C4-2B (cell line): ENCODE measurements at regions not wholly inside any gene's neighbourhood (a gene's known extent, or its start where the extent isn't known, plus 50 kb on each side); places are given as distances from the start of the nearest gene placed in this dataset.

Experiments
- ZFX ChIP-seq: fragments of 450-650 bp; IDR thresholded peaks from 2 replicates; pipeline ENCODE4 v1.6.1; 2017
- TF ChIP-seq, protein P1 (sequence below): fragments of 450-650 bp; conservative IDR thresholded peaks from 2 replicates; pipeline ENCODE4 v1.5.1; 2017; ENCODE audit warnings: mild to moderate bottlenecking

DNA sequence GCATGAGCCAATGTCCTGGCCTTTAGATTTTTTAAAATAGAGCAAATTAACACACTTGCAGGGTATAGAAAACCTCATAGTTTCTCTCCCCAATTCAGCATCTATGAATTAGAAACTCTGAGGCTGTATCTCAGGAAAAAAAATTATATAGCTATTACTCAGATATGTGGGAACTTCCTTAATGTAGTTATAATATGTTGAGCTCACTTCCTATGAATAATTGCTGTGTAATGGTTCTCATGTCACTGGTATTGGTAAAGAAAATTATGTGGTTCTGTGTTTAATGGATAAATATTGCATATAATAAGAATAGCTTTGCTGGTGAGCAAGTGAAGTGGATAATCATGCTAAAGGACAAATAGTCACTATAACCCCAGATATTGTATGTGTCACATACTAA lies 2019.8 kb downstream of the NCAM2 start:
- TF ChIP-seq, protein P1, sequence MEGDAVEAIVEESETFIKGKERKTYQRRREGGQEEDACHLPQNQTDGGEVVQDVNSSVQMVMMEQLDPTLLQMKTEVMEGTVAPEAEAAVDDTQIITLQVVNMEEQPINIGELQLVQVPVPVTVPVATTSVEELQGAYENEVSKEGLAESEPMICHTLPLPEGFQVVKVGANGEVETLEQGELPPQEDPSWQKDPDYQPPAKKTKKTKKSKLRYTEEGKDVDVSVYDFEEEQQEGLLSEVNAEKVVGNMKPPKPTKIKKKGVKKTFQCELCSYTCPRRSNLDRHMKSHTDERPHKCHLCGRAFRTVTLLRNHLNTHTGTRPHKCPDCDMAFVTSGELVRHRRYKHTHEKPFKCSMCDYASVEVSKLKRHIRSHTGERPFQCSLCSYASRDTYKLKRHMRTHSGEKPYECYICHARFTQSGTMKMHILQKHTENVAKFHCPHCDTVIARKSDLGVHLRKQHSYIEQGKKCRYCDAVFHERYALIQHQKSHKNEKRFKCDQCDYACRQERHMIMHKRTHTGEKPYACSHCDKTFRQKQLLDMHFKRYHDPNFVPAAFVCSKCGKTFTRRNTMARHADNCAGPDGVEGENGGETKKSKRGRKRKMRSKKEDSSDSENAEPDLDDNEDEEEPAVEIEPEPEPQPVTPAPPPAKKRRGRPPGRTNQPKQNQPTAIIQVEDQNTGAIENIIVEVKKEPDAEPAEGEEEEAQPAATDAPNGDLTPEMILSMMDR, result no peak
- no peak for TF ChIP-seq ZFX
